K562 (cell line): ENCODE measurements at regions not wholly inside any gene's neighbourhood (a gene's known extent, or its start where the extent isn't known, plus 50 kb on each side); places are given as distances from the start of the nearest gene placed in this dataset.

ENCODE experiments used
- BRCA1 ChIP-seq, 2 experiments: fragments of 450-650 bp in 1 of 2; sonication (generic) in 1 of 2; formaldehyde crosslinking in 1 of 2; IDR thresholded peaks; 2 replicates each; pipeline versions ENCODE4 v1.5.0 to v1.6.1; 2017 to 2020; ENCODE audit warnings: mild to moderate bottlenecking in 1 of 2, missing genetic modification reagents in 1 of 2
- CEBPB ChIP-seq: fragments of 450-650 bp; IDR thresholded peaks from 2 replicates; pipeline ENCODE4 v1.6.1; 2016; ENCODE audit warnings: missing genetic modification characterization, missing compliant biosample characterization
- CTCF ChIP-seq, 3 experiments: IDR thresholded peaks in 2 of 3; conservative IDR thresholded peaks in 1 of 3; 2 replicates each; pipeline ENCODE4 v1.5.1; 2011 to 2012; ENCODE audit warnings: low read length in 3 of 3, mild to moderate bottlenecking in 3 of 3, control low read depth in 2 of 3, improper control_type of control experiment in 1 of 3, inconsistent platforms in 1 of 3, low read depth in 1 of 3, mixed read lengths in 1 of 3, moderate library complexity in 1 of 3; ENCODE audit not compliant: insufficient read depth in 2 of 3
- EZH2 ChIP-seq: IDR thresholded peaks from 2 replicates; pipeline ENCODE4 v1.6.1; 2012; ENCODE audit warnings: low read depth, mild to moderate bottlenecking, inconsistent platforms, low read length, borderline replicate concordance
- IRF1 ChIP-seq: sonication (generic); formaldehyde crosslinking; IDR thresholded peaks from 2 replicates; pipeline ENCODE4 v1.8.0; 2022; ENCODE audit warnings: missing genetic modification reagents, mild to moderate bottlenecking, borderline replicate concordance
- IRF9 ChIP-seq: fragments of 450-650 bp; IDR thresholded peaks from 2 replicates; pipeline ENCODE4 v1.6.1; 2016; ENCODE audit warnings: missing biosample characterization, missing genetic modification characterization
- MYC ChIP-seq, 2 experiments: fragments of 250-450 bp in 1 of 2; sonication (Bioruptor Pico) in 1 of 2; IDR thresholded peaks; 2 replicates each; pipeline versions ENCODE4 v1.5.1 to v1.6.1; 2012 to 2021; ENCODE audit warnings: low read depth in 2 of 2, borderline replicate concordance in 1 of 2, improper control_type of control experiment in 1 of 2, low read length in 1 of 2, mild to moderate bottlenecking in 1 of 2, moderate library complexity in 1 of 2
- PHTF2 ChIP-seq: fragments of 250-450 bp; sonication (Bioruptor Pico); IDR thresholded peaks from 2 replicates; pipeline ENCODE4 v1.5.0; 2021; ENCODE audit warnings: mild to moderate bottlenecking
- POLR2G ChIP-seq: fragments of 200-400 bp; formaldehyde crosslinking; IDR thresholded peaks from 2 replicates; pipeline ENCODE4 v1.6.1; 2017; ENCODE audit warnings: low read depth, mild to moderate bottlenecking, antibody characterized with exemption, low read length, moderate library complexity
- SRSF1 ChIP-seq: fragments of 200-400 bp; formaldehyde crosslinking; IDR thresholded peaks from 2 replicates; pipeline ENCODE4 v1.6.1; 2017; ENCODE audit warnings: mild to moderate bottlenecking, low read depth, low read length, moderate library complexity
- TAF1 ChIP-seq: IDR thresholded peaks from 2 replicates; pipeline ENCODE4 v1.6.1; 2011; ENCODE audit warnings: mild to moderate bottlenecking, low read length, moderate library complexity; ENCODE audit not compliant: insufficient read depth, control insufficient read depth, severe bottlenecking; ENCODE audit errors: extremely low read depth
- ZNF785 ChIP-seq: fragments of 250-450 bp; sonication (Bioruptor Pico); IDR thresholded peaks from 2 replicates; pipeline ENCODE4 v1.4.0; 2020; ENCODE audit warnings: mild to moderate bottlenecking

GRCh38 chr2:11985817-11986566 is 239.6 kb downstream of the LPIN1 start:
- TF ChIP-seq MYC (IDR thresholded peaks at IDR 0.05; ENCODE audit: low read depth, low read length): no peak
- TF ChIP-seq MYC (CRISPR knock-in tag; IDR thresholded peaks at IDR 0.05; ENCODE audit: borderline replicate concordance, low read depth): no peak
- no peak for TF ChIP-seq PHTF2 (CRISPR knock-in tag)
- TF ChIP-seq CEBPB: no peak
- no peak for TF ChIP-seq POLR2G
- no peak for TF ChIP-seq ZNF785 (CRISPR knock-in tag)
- TF ChIP-seq TAF1: no peak
- no peak for TF ChIP-seq CTCF (IDR thresholded peaks at IDR 0.05 in 2 of 3, conservative IDR thresholded peaks at IDR 0.05 in 1 of 3; ENCODE audit: insufficient read depth in 2 of 3, low read depth in 1 of 3, low read length in 3 of 3)
- TF ChIP-seq EZH2: no peak
- TF ChIP-seq SRSF1: no peak
- no peak for TF ChIP-seq IRF1 (CRISPR knock-in tag)
- TF ChIP-seq IRF9 (tag): no peak
- TF ChIP-seq BRCA1 (IDR thresholded peaks at IDR 0.05): no peak
- no peak for TF ChIP-seq BRCA1 (CRISPR knock-in tag; IDR thresholded peaks at IDR 0.05)
